Skeletal muscle satellite cell (primary cell): ENCODE measurements at regions not wholly inside any gene's neighbourhood (a gene's known extent, or its start where the extent isn't known, plus 50 kb on each side); places are given as distances from the start of the nearest gene placed in this dataset.
"Not testable (repeated sequence)": the region's sequence is repeated elsewhere in the genome, so short reads cannot be mapped to it uniquely, and the experiment has no call there.

Source experiments
- H3K27me3 ChIP-seq: 2 replicates; pipeline ENCODE4 v1.7.0; 2013; ENCODE audit warnings: low read length; ENCODE audit not compliant: control insufficient read depth, insufficient read depth
- H3K36me3 ChIP-seq: 2 replicates; pipeline ENCODE4 v1.7.0; 2013; ENCODE audit warnings: mild to moderate bottlenecking, control low read depth, low read length; ENCODE audit not compliant: insufficient read depth
- H3K4me1 ChIP-seq: 2 replicates; pipeline ENCODE4 v1.7.0; 2013; ENCODE audit warnings: low read length; ENCODE audit not compliant: control insufficient read depth, insufficient read depth
- H3K4me2 ChIP-seq: 2 replicates; pipeline ENCODE4 v1.7.0; 2013; ENCODE audit warnings: mild to moderate bottlenecking, low read length
- H3K4me3 ChIP-seq: 2 replicates; pipeline ENCODE4 v1.7.0; 2013; ENCODE audit warnings: low read length
- H3K9ac ChIP-seq: 2 replicates; pipeline ENCODE4 v1.7.0; 2013; ENCODE audit warnings: mild to moderate bottlenecking, low read depth, low read length, moderate library complexity
- H3K9me3 ChIP-seq: replicated peaks from 2 replicates; pipeline ENCODE4 v1.7.0; 2013; ENCODE audit warnings: mild to moderate bottlenecking, control low read depth, low read length

DNA sequence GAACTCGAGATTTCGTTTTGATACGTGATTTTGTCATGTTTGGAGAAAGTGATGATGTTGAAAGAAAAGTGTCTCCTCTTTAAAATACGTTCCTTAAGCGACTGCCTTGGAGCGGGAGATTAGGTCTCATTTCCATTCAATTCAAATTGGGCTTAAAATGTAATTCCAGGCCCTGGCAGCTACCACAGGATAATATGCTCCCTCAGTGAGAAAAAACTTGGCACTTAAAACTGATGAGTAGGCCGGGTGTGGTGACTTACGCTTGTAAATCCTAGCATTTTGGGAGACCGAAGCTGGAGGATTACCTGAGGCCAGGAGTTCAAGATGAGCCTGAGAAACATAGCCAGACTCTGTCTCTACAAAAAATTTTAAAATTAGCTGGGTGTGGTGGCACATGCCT lies 146.3 kb upstream of the L3MBTL4 start:
- Histone ChIP-seq H3K4me1 (no peaks in the 10 kb centered on the region), H3K9ac (no peak overlapping the region), H3K36me3 (no peaks in the 10 kb centered on the region)

GRCh38 chr18:6561420-6561861 lies 146.7 kb upstream of the L3MBTL4 start:
- Histone ChIP-seq H3K27me3 (no peaks in the 10 kb centered on the region), H3K9me3 (no peaks in the 10 kb centered on the region), H3K36me3 (no peaks in the 10 kb centered on the region), H3K4me3 (no peak overlapping the region), H3K9ac (no peak overlapping the region), H3K4me2 (no peak overlapping the region), H3K4me1 (no peaks in the 10 kb centered on the region)

More for the DNA sequence above, 146.3 kb upstream of the L3MBTL4 start:
- Histone ChIP-seq H3K4me2 (no peak overlapping the region), H3K4me3 (no peak overlapping the region), H3K9me3 (no peaks in the 10 kb centered on the region), H3K27me3 (no peaks in the 10 kb centered on the region)

- Histone ChIP-seq H3K9me3 (no peaks in the 10 kb centered on the region), H3K27me3 (no peaks in the 10 kb centered on the region), H3K9ac (no peak overlapping the region), H3K36me3 (no peaks in the 10 kb centered on the region), H3K4me3 (no peak overlapping the region), H3K4me2 (no peak overlapping the region), H3K4me1 (no peaks in the 10 kb centered on the region)
Measured at GRCh38 chr18:6561862-6562291, 147.2 kb upstream of the L3MBTL4 start.

- Histone ChIP-seq H3K27me3 (no peaks in the 10 kb centered on the region), H3K9me3 (no peaks in the 10 kb centered on the region), H3K4me2 (no peak overlapping the region), H3K36me3 (no peaks in the 10 kb centered on the region), H3K4me1 (no peaks in the 10 kb centered on the region), H3K9ac (no peak overlapping the region), H3K4me3 (no peak overlapping the region)
Measured at GRCh38 chr18:6563896-6564295, 149.2 kb upstream of the L3MBTL4 start.

DNA sequence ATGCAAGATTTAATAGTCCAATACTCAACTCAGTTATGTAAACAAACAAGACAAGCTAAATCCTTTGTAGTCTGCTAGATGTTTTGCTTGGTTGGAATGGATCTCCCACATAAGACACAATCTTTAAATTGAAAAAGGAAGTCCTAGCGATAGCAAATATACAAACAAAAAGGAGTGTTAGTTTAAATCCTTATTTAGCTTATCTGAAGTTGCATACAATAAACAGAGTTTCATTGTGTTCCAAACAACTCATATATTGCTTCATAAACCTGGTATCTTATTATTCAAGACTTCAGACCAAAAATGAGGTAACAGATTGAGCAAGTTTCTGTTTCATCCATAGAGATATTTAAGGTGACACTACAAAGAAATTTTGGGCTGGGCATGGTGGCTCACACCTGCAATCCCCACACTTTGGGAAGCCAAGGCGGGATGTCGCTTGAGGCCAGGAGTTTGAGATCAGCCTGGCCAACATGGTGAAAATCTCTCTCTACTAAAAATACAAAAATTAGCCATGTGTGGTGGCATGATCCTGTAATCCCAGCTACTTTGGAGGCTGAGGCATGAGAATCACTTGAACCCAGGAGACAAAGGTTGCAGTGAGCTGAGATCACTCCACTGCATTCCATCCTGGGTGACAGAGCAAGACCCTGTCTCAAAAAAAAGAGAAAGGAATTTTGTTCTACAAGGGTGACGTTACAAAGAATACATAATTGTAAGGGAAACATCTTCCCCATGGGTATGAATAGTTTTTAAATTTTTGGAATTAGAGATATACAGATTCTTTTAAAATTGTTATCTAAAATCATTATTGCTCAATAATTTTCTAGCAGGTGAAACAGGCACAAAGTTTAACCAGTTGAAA lies 150.5 kb upstream of the L3MBTL4 start:
- no peak overlapping the region for H3K4me2 ChIP-seq
- H3K27me3 ChIP-seq, result no peaks in the 10 kb centered on the region
- H3K9me3 ChIP-seq, result no peaks in the 10 kb centered on the region
- H3K4me3 ChIP-seq, result no peak overlapping the region
- no peaks in the 10 kb centered on the region for H3K36me3 ChIP-seq
- H3K4me1 ChIP-seq, result no peaks in the 10 kb centered on the region
- H3K9ac ChIP-seq, result no peak overlapping the region

- Histone ChIP-seq H3K9ac (no peak overlapping the region), H3K4me2 (no peak overlapping the region), H3K36me3 (no peaks in the 10 kb centered on the region), H3K4me3 (no peak overlapping the region), H3K4me1 (no peaks in the 10 kb centered on the region), H3K9me3 (no peaks in the 10 kb centered on the region), H3K27me3 (no peaks in the 10 kb centered on the region)
Measured at GRCh38 chr18:6565815-6566081, 151.0 kb upstream of the L3MBTL4 start.

DNA sequence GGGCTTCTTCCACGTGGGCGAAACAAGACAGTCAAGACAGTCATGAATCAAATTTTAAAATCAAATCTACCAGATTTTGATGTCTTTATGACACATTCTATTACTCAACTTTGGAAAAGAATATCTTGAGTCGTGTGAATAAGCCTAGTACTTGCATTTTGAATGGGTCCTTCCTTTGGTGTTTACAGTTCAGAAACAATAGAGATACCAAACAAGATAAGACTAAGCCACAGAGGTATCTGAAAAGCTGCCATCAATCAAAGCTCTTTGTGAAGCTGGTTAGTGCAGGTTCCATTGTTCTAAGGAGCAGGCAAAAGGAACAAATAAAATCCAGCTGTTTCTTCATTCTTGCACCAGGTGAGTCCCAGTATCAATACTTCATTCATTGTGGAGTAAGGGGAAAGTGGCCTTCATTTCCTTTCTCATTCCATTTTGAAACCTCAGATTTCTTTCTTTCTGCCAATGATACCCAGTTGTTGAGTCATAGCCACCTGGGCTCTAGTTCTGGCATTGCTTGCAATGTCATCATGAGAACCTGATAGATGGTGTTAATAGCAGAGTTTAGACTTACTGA lies 151.7 kb upstream of the L3MBTL4 start:
- no peaks in the 10 kb centered on the region for H3K36me3 ChIP-seq
- H3K9me3 ChIP-seq, result no peaks in the 10 kb centered on the region
- H3K9ac ChIP-seq, result no peak overlapping the region
- H3K27me3 ChIP-seq, result no peaks in the 10 kb centered on the region
- no peaks in the 10 kb centered on the region for H3K4me1 ChIP-seq
- H3K4me2 ChIP-seq, result no peak overlapping the region
- H3K4me3 ChIP-seq, result no peak overlapping the region

DNA sequence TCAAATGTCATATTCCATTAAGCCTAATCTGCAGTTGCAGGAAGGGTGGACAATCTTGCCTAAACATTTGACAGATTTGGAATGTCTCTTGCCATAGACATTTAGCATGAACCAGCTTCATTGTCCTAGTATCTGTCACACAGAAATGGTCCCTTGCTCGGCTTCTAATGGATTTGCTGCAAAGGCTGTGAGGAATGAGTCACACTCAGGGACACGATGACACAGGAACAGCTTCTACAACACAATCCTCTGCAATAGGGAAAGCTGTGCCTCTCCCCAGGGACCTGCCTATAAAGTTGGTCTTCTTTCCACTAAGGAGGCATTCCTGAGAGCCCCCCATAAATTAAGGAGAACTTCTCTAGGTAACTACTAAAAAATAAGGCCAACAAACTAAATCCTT lies 155.1 kb upstream of the L3MBTL4 start:
- Histone ChIP-seq H3K4me2 (no peak overlapping the region), H3K9ac (no peak overlapping the region), H3K9me3 (no peaks in the 10 kb centered on the region), H3K27me3 (no peaks in the 10 kb centered on the region), H3K4me3 (no peak overlapping the region), H3K36me3 (no peaks in the 10 kb centered on the region), H3K4me1 (no peaks in the 10 kb centered on the region)

GRCh38 chr18:6570581-6571238 lies 156.0 kb upstream of the L3MBTL4 start:
- no peaks in the 10 kb centered on the region for H3K36me3 ChIP-seq
- H3K4me3 ChIP-seq, result no peak overlapping the region
- no peaks in the 10 kb centered on the region for H3K27me3 ChIP-seq
- no peaks in the 10 kb centered on the region for H3K9me3 ChIP-seq
- no peaks in the 10 kb centered on the region for H3K4me1 ChIP-seq
- no peak overlapping the region for H3K9ac ChIP-seq
- H3K4me2 ChIP-seq, result no peak overlapping the region

GRCh38 chr18:6571239-6571602 lies 156.5 kb upstream of the L3MBTL4 start:
- Histone ChIP-seq H3K4me2 (no peak overlapping the region), H3K36me3 (no peaks in the 10 kb centered on the region), H3K9me3 (no peaks in the 10 kb centered on the region), H3K4me3 (no peak overlapping the region), H3K27me3 (no peaks in the 10 kb centered on the region), H3K4me1 (no peaks in the 10 kb centered on the region), H3K9ac (no peak overlapping the region)

GRCh38 chr18:6572192-6572591 lies 157.3 kb upstream of the ARHGAP28 start:
- not testable (repeated sequence) for H3K9me3 ChIP-seq, H3K9ac ChIP-seq, H3K4me2 ChIP-seq, H3K4me1 ChIP-seq, H3K4me3 ChIP-seq, H3K36me3 ChIP-seq, H3K27me3 ChIP-seq

- Histone ChIP-seq H3K4me3 (no peak overlapping the region), H3K27me3 (no peaks in the 10 kb centered on the region), H3K9me3 (no peaks in the 10 kb centered on the region), H3K9ac (no peak overlapping the region), H3K4me2 (no peak overlapping the region), H3K4me1 (no peaks in the 10 kb centered on the region), H3K36me3 (no peaks in the 10 kb centered on the region)
Measured at GRCh38 chr18:6574631-6575030, 154.9 kb upstream of the ARHGAP28 start.
